ENCODE measurements at regions not wholly inside any gene's neighbourhood (a gene's known extent, or its start where the extent isn't known, plus 50 kb on each side); places are given as distances from the start of the nearest gene placed in this dataset.
"Not testable (repeated sequence)": the region's sequence is repeated elsewhere in the genome, so short reads cannot be mapped to it uniquely, and the experiment has no call there.

GRCh38 chr11:15346907-15347306 lies 232.2 kb downstream of the INSC start:
- DNase-seq (ENCODE audit: low read depth): no peak
- no peak overlapping the region for H3K4me3 ChIP-seq (ENCODE audit: low read depth, low read length)
- TF ChIP-seq CTCF (IDR thresholded peaks at IDR 0.05; ENCODE audit: control insufficient read depth, extremely low read depth, insufficient read depth): no peak

DNA sequence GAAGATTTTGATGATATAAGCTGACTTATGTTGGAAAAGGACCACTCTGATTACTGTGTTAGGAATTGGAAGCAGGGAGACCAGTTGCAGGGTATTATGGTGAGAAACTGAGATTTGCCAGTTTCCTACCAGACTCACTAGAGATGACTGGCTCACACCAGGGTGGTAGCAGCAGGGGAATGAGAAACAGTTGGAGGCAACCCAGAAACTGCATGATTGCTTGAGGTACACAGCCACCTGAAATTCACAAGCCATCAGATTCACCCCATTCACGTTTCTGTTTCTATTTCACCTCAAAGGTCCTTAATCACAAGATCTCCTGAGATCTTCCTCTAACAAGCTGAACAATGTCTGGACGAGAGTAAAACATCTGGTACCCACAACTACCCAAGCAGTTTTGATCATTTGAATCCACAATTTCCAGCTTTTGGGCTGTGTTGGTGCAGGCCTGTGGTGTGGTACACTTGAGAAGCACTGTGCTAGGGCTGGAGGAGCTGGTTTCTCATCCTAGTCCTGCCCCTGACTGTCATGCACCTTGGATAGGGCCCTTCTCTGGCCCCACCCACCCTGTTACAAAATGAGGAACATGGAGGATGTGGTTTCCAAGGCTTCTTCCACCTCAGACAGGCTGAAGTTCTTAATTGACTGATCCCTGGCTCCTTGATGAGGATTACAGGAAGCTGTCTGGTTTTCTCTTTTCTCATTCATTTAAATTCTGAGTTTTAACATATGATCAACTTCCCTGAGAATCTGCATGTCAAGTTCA lies 233.4 kb downstream of the INSC start:
- TF ChIP-seq CTCF (IDR thresholded peaks at IDR 0.05; ENCODE audit: control insufficient read depth, extremely low read depth, insufficient read depth): no peak
- no peak for DNase-seq (ENCODE audit: low read depth)
- H3K4me3 ChIP-seq (ENCODE audit: low read depth, low read length): no peak overlapping the region

GRCh38 chr11:15349413-15349812 lies 234.7 kb downstream of the INSC start:
- no peak overlapping the region for H3K4me3 ChIP-seq (ENCODE audit: low read depth, low read length)
- no peak for TF ChIP-seq CTCF (IDR thresholded peaks at IDR 0.05; ENCODE audit: control insufficient read depth, extremely low read depth, insufficient read depth)
- DNase-seq (ENCODE audit: low read depth): no peak

DNA sequence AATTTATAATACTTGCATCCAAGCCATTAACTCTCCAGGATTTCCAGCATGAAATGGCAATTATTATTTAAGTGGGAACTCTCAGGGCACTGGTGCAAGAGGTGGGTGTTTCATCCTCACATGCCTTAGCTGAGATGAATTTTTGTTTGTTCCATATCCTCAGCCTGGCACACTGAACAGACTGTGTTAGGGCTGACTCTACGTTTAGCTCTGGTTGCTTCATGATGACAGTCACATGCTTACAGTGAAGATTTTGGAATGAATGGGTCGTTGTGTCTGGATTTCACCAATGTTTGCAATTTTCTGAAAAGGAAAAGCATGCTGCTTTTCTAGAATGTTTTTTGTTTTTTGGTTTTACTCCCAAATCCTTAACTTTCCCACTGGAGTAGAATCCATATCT lies 246.6 kb downstream of the INSC start:
- no peak overlapping the region for H3K4me3 ChIP-seq (ENCODE audit: low read depth, low read length)
- DNase-seq (ENCODE audit: low read depth): no peak
- no peak for TF ChIP-seq CTCF (IDR thresholded peaks at IDR 0.05; ENCODE audit: control insufficient read depth, extremely low read depth, insufficient read depth)

DNA sequence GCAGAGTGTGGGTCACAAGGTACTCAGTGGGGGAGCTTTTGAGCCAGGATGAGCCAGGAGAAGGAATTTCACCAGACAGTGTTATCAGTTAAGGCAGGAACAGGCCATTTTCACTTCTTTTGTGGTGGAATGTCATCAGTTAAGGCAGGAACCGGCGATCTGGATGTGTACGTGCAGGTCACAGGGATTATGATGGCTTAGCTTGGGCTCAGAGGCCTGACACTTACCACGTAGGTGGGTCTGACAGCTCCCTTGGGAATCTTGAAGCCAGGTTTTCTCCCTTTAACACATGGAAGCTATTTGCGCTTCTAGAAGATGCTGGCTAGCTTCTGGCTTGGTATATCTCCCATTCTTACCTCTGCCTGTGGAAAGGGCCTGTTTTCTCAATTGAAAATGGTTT lies 250.6 kb downstream of the INSC start:
- DNase-seq (ENCODE audit: low read depth); H3K4me3 ChIP-seq (ENCODE audit: low read depth, low read length): not testable (repeated sequence)

DNA sequence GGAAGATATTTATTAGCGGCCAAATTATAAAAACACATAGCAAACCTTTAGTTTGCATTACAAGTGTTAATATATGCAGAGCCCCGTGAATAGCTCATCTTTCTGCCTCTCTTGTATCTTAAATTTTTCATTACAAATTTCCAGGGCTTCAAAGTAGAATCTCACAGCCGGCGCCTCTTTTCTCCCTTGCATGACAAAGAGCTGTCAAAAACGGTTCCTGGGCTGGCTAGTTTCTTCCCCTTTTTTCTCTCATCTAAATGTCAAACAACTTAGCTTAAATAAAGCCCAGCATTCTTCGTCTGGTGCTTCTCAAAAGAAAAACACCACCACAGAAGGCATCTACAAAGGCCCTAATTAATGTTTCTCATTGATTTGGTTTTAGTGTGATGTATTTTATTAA lies 253.0 kb downstream of the INSC start:
- no peak overlapping the region for H3K4me3 ChIP-seq (ENCODE audit: low read depth, low read length)
- DNase-seq (ENCODE audit: low read depth): no peak
- TF ChIP-seq CTCF (IDR thresholded peaks at IDR 0.05; ENCODE audit: control insufficient read depth, extremely low read depth, insufficient read depth): no peak

DNA sequence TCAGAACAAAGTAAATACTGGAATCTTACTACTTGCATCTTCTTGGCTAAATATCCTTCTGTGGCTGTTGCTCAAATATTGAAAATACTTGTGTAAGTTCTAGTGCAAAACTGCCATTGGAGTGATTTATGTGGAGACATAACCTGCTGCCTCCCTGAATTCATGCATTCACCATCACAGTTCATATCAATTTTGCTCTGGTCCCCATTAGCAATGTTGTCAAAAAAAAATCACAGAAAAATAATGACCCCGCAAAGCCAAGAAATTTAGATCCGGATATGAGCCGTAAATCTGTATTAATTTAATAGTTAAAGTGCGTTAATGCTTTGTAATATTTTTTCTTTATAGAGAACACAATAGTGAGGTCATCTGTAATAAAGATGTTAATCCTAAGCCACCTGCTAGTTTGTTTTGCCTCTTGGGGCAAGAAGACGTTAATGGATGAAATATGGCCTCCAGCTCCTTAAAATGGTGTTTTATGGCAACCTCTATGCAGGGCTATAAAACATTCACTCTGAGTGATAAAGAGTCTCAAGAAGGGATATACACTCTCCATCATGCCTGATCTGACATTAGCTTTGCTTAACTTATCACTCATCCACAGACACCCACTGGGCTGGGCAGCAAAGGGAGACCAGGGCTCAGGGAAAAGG lies 255.9 kb downstream of the INSC start:
- no peak for DNase-seq (ENCODE audit: low read depth)
- no peak for TF ChIP-seq CTCF (IDR thresholded peaks at IDR 0.05; ENCODE audit: control insufficient read depth, extremely low read depth, insufficient read depth)
- H3K4me3 ChIP-seq (ENCODE audit: low read depth, low read length): no peak overlapping the region
